Medulla oblongata (tissue), 1 donor: ENCODE measurements at regions not wholly inside any gene's neighbourhood (a gene's known extent, or its start where the extent isn't known, plus 50 kb on each side); places are given as distances from the start of the nearest gene placed in this dataset.

Experiments used
- DNase-seq: peaks from one replicate; pipeline ENCODE4 v3.0.0-alpha.2; 2015; ENCODE audit errors: extremely low spot score

DNA sequence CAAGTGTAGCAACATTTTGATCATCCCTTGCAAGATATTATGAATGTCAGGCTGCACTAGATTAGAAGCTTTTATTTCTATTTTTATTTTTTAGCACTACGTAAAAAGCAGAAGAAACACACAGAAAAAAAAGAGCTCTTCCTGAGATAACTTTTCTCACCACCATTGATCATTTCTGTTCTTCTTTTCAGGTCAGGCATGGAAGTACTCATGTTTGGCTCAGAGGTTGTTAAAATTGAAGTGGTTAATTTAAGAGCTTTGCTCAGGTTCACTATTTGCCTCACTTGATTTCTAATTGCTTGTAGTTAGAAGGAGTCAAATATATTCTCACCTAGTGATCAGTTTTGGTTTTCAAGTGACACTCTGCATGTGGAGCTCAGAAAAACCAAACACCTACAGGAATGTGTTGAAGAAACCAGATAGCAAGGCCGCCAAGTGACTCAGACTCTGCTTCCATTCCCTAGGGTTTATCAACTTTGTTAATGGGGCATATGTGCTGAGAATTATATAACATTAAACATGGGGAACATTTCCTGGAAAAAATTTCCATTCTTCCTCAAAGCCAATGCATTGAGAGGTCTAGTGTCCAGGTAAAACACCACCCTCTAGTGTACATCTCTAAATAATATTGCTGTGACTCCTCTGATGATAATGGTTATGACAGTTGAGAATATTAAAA lies 679.8 kb downstream of the CETN3 start:
- DNase-seq = no peak

GRCh38 chr5:89728750-89729149 lies 680.8 kb downstream of the CETN3 start:
- peak; percentile 77 for DNase-seq

DNA sequence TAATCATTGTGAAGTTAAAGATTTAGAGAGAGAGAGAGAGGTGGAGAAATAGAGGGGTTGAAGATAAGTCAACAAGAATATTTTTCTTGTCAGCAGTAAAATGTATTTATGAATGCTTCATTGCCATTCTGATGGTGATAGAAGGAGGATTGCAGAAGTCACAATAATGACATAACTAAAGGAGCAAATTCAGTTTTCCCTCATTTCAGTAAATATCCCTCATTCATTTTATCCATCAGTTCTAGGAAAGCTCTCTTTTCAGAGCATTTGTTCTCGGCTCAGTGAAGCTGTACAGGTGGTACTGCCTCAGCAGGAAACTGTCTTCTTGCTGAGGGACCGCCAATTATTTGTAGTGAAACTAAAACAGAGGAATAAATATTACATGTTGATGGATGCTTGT lies 681.4 kb downstream of the CETN3 start:
- no peak for DNase-seq

GRCh38 chr5:89724379-89725095 lies 685.0 kb downstream of the CETN3 start:
- no peak for DNase-seq

- DNase-seq = no peak
Observed at GRCh38 chr5:89723907-89724306, 685.6 kb downstream of the CETN3 start.

DNA sequence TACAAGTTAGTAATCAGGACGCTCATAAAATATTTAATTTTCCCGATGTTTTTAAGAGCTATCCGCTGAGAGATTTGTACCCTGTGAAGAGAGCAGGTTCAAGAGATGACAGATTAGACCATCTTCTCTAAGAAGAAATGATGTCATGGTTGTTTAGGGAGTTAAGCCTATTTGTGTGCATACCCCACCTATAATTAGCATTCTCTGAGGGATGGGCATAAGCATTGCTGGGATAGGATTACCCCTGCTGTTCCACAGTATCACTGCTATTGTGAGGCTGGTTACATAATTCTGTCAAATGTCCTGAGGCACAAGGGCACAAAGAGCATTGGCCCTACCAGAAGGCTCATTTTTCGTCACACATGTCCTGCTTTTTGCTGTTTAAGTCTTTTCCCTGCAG lies 687.0 kb downstream of the CETN3 start:
- no peak for DNase-seq

DNA sequence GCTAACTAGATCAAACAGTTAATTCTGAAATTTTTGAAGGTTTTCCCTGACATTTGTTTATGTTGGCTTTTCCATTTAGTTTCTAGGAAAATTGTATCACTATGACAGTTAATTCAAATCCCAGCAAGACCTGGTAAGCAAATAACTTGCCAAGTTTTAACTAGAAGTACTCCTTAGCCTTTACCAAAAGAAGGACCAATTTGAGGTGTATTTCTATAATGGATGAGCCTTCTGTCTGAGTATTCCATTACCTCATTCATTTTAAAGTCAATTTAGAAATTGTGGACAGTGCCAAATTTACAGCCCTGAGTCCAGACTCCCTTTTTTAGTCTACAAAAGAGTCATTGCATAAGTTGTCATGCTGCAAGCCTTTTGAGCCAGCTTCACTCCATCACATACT lies 687.6 kb downstream of the CETN3 start:
- no peak for DNase-seq

GRCh38 chr5:89721353-89721752 lies 688.2 kb downstream of the CETN3 start:
- no peak for DNase-seq

DNA sequence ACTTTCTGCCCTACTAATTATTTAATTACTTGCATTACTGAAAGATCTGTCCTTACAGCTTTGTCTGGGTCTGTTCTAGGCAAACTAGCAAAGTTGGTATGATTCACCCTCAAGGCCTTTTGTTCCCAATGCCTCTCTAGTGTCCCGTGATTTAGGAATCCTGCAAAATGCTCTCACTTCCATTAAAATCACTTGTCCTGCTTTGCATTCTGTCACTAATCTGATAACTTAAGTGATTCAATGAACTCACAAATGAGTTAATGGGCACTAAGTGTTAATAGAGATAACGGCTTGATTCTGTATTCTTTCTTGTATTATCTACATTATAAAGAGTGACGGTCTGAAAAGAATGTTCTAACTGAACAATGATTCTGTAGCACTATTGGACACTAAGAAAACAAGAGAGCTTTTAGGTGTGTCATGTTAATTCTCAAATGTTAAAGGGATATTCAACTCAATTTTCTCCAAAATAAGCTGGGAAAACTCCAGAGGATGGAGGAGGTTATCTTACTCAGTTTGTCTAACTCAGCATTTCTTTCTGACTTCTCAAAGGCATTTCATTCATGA lies 697.3 kb downstream of the CETN3 start:
- DNase-seq = no peak

- DNase-seq = no peak
Observed at GRCh38 chr5:89711526-89711925, 698.0 kb downstream of the CETN3 start.

GRCh38 chr5:89710006-89710405 lies 699.5 kb downstream of the CETN3 start:
- no peak for DNase-seq

DNA sequence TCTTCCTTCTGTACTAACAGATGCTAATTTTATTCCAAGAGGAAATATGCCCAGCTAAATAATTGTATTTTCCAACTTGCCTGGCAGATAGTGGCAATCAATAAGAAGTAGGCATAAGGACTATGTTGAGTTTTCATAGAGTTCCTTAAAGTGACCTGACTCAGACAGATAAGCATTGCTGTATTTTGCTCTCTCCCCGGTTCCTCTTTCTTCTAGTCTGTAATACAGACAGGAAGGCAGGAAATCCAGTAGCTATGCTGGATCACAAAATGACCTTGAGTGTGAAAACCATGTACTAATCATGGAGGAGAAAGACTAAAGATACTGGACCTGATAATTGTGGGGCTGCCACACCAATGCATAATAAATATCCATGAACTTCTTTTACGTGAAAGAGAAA lies 701.7 kb downstream of the CETN3 start:
- peak; percentile 42 for DNase-seq

GRCh38 chr5:89706731-89707130 lies 702.8 kb downstream of the CETN3 start:
- DNase-seq = no peak

GRCh38 chr5:89703817-89704216 lies 705.7 kb downstream of the CETN3 start:
- DNase-seq = no peak

GRCh38 chr5:89698028-89698427 lies 711.5 kb downstream of the CETN3 start:
- DNase-seq = no peak

DNA sequence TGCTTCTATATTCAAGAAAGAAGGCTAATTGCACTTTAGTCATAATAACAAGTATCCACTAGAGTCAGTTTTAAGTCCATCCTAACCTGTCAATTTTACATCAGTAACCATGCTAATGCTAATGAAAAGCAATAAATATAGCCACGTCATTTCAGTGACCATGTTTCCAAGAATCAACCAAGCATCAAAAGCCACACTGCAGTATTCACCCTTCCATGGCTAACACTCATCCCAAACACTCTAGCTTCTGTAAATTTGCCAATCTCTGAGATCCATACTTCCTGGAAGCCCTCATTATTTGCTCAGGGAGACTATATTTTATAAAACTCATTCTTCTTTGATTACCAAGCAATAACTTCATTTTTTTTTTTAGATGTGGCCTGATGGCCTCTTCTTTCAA lies 712.0 kb downstream of the CETN3 start:
- no peak for DNase-seq

DNA sequence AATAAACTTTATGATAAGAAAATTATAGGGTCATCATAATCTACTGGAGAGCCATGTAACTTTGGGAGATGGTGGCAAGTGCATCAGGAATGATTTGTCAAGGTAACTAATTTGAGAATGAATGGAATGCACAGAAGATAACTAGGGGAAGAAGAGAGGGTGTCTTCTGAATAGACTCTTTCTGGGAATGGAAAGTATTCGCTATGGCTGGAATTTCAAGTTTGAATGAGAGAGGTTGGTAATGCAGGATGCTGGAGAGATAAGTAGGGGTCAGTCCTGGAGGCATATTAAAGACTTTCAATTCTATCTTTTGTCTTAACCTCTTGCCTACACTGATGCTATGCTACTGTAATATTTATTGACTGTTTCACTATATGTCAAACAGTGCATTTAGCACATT lies 714.2 kb downstream of the CETN3 start:
- DNase-seq = no peak

DNA sequence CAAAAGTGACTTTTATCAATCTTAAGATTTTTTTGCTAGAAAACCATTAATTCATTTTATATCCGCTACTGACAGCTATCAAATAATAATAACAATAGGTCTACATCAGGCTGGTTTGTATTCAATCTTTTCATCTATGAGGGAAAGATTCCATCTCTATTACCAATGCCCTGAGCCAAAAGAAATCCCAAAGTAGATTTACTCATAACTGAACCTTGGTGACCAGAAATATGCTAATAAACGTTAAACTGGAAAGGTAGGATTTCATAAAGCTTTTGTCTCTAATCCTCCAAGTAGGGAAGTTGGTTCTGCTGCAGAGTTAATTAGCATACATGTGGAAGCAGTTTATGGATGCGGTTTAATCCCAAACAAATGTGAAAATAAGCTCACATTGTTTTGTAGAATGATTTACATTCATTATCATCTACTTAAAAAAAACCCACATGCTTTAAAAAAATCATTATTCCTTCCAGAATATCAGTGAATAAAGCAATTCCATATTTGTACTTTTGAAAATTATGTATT lies 715.5 kb downstream of the CETN3 start:
- no peak for DNase-seq

DNA sequence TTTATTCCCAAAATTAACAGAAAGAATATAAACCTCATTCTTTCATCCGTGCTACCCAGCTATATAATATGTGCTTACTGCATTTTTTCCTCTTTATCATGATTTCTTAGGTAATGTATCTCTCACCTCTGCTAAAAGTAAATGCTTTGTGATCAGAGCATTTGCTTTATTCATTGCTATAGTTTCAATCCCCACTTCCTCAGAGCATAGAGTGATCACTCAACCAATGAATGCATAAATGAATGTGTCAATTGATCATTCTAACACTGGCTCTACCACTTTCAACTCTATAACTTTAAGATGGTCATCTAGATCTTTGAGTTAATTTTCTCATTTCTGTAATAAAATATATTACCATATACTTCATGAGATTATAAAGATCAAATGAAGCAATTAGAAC lies 719.2 kb downstream of the CETN3 start:
- DNase-seq = no peak

GRCh38 chr5:89686081-89686765 lies 723.3 kb downstream of the CETN3 start:
- peak; percentile 2 for DNase-seq

DNA sequence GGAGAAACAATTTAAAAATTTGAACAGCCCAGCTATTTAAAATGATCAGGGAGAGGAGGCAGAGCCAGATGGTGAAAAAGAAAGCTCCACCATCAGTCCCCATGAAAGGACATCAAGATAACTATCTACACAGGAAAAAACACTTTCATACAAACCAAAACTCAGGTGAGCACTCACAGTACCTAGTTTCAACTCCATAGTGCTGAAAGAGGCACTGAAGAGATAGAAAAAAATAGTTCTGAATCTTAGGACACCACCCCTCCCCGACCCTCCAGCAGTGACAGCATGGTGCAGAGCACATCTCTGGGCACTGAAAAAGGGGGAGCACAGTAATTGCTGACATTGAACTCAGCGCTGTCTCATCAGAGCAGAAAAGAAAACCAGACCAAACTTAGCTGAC lies 732.9 kb downstream of the CETN3 start:
- no peak for DNase-seq

GRCh38 chr5:89673019-89673418 lies 736.5 kb downstream of the CETN3 start:
- no peak for DNase-seq
